Neuronal stem cell (in vitro differentiated cells): ENCODE measurements at regions not wholly inside any gene's neighbourhood (a gene's known extent, or its start where the extent isn't known, plus 50 kb on each side); places are given as distances from the start of the nearest gene placed in this dataset.

ENCODE experiments used
- DNase-seq: peaks from one replicate; pipeline ENCODE4 v3.0.0-alpha.2; 2013; ENCODE audit warnings: low spot score
- H2AFZ ChIP-seq: one replicate; pipeline ENCODE4 v1.6.1; 2013; ENCODE audit warnings: mild to moderate bottlenecking, low read length, inconsistent platforms
- H2AK5ac ChIP-seq: 2 replicates; pipeline ENCODE4 v1.6.1; 2013; ENCODE audit warnings: low read depth, mild to moderate bottlenecking, inconsistent platforms, low read length, moderate library complexity, mixed read lengths
- H2BK120ac ChIP-seq: 2 replicates; pipeline ENCODE4 v1.6.1; 2013; ENCODE audit warnings: low read depth, mild to moderate bottlenecking, inconsistent platforms, low read length, moderate library complexity, mixed read lengths
- H2BK12ac ChIP-seq: one replicate; pipeline ENCODE4 v1.6.1; 2013; ENCODE audit warnings: low read length, inconsistent platforms
- H2BK15ac ChIP-seq: 2 replicates; pipeline ENCODE4 v1.6.1; 2013; ENCODE audit warnings: mild to moderate bottlenecking, low read length, inconsistent platforms, mixed read lengths
- H2BK5ac ChIP-seq: one replicate; pipeline ENCODE4 v1.6.1; 2013; ENCODE audit warnings: inconsistent platforms, mild to moderate bottlenecking, low read length, moderate library complexity
- H3K14ac ChIP-seq: one replicate; pipeline ENCODE4 v1.6.1; 2013; ENCODE audit warnings: low read length, inconsistent platforms
- H3K18ac ChIP-seq: 2 replicates; pipeline ENCODE4 v1.6.1; 2013; ENCODE audit warnings: low read length, inconsistent platforms
- H3K23ac ChIP-seq: 2 replicates; pipeline ENCODE4 v1.6.1; 2013; ENCODE audit warnings: low read depth, mild to moderate bottlenecking, mixed read lengths, low read length, inconsistent platforms; ENCODE audit not compliant: poor library complexity
- H3K27ac ChIP-seq: replicated peaks from 3 replicates; pipeline ENCODE4 v1.5.1; 2013; ENCODE audit warnings: low read length, inconsistent platforms
- H3K27me3 ChIP-seq, 3 experiments: 2 replicates each; pipeline ENCODE4 v1.6.1; 2013; ENCODE audit warnings: low read length in 3 of 3, mild to moderate bottlenecking in 2 of 3, inconsistent platforms in 1 of 3, low read depth in 1 of 3, mixed read lengths in 1 of 3, moderate library complexity in 1 of 3; ENCODE audit not compliant: control insufficient read depth in 3 of 3, insufficient read depth in 3 of 3
- H3K36me3 ChIP-seq, 2 donors: replicated peaks in 1 of 2; 2 replicates each; pipeline ENCODE4 v1.6.1; 2013; ENCODE audit warnings: low read length in 2 of 2; ENCODE audit not compliant: control insufficient read depth in 2 of 2, insufficient read depth in 2 of 2
- H3K4ac ChIP-seq: 2 replicates; pipeline ENCODE4 v1.6.1; 2013; ENCODE audit warnings: inconsistent platforms, mild to moderate bottlenecking, low read length, moderate library complexity
- H3K4me1 ChIP-seq, 2 donors: 1 replicate in 1 of 2; 2 replicates in 1 of 2; pipeline ENCODE4 v1.6.1; 2013; ENCODE audit warnings: low read length in 2 of 2, low read depth in 1 of 2; ENCODE audit not compliant: control insufficient read depth in 2 of 2, insufficient read depth in 1 of 2
- H3K4me2 ChIP-seq: one replicate; pipeline ENCODE4 v1.6.1; 2013; ENCODE audit warnings: mild to moderate bottlenecking, low read length, inconsistent platforms; ENCODE audit not compliant: insufficient read depth, poor library complexity, severe bottlenecking
- H3K4me3 ChIP-seq, 2 donors: 2 replicates each; pipeline ENCODE4 v1.5.1; 2013; ENCODE audit warnings: low read length in 2 of 2, mild to moderate bottlenecking in 2 of 2, inconsistent platforms in 1 of 2, moderate library complexity in 1 of 2
- H3K79me1 ChIP-seq: one replicate; pipeline ENCODE4 v1.6.1; 2013; ENCODE audit warnings: low read depth, mild to moderate bottlenecking, inconsistent platforms, low read length, moderate library complexity
- H3K9ac ChIP-seq: one replicate; pipeline ENCODE4 v1.6.1; 2013; ENCODE audit warnings: mild to moderate bottlenecking, low read depth, low read length, inconsistent platforms; ENCODE audit not compliant: poor library complexity
- H3K9me3 ChIP-seq, 2 donors: replicated peaks in 1 of 2; 2 replicates each; pipeline versions ENCODE3 to v1.6.1; 2013; ENCODE audit warnings: low read length in 2 of 2, mild to moderate bottlenecking in 2 of 2, inconsistent platforms in 1 of 2, low read depth in 1 of 2, mixed read lengths in 1 of 2, moderate library complexity in 1 of 2; ENCODE audit not compliant: control insufficient read depth in 2 of 2, insufficient read depth in 1 of 2
- H4K8ac ChIP-seq: one replicate; pipeline ENCODE4 v1.6.1; 2013; ENCODE audit warnings: low read depth, mild to moderate bottlenecking, inconsistent platforms, low read length, moderate library complexity
- H4K91ac ChIP-seq: one replicate; pipeline ENCODE4 v1.6.1; 2013; ENCODE audit warnings: low read length, low read depth, mild to moderate bottlenecking, inconsistent platforms; ENCODE audit not compliant: poor library complexity
- WGBS, 2 donors: extraction: QIAGEN DNeasy Blood & Tissue Kit; methylation state at CpG; one replicate each; pipeline ENCODE4 v1.1.7; 2013; ENCODE audit warnings: missing lambda C conversion rate in 2 of 2, mixed read lengths in 1 of 2; ENCODE audit not compliant: insufficient read length in 2 of 2, insufficient replicate concordance in 1 of 2; ENCODE audit errors: extremely low coverage in 2 of 2; 5-methylcytosine and 5-hydroxymethylcytosine counted together

GRCh38 chr10:47144525-47144924 lies 155.5 kb upstream of the GDF10 start:
- no peak overlapping the region for H2BK12ac ChIP-seq
- no peak for DNase-seq
- H3K27me3 ChIP-seq = no peaks in the 10 kb centered on the region
- H2AK5ac ChIP-seq = peak overlapping the region; percentile 25
- H2BK15ac ChIP-seq = no peak overlapping the region
- no peak overlapping the region for H2BK120ac ChIP-seq
- no CpG with 5 or more reads among the region's 3 CpGs for WGBS, 2 donors
- no peak overlapping the region for H3K9ac ChIP-seq
- no peak overlapping the region for H4K91ac ChIP-seq
- H3K27ac ChIP-seq = no peak overlapping the region
- no peak overlapping the region for H4K8ac ChIP-seq
- H3K23ac ChIP-seq = peak overlapping the region; percentile 13
- no peak overlapping the region for H3K4me3 ChIP-seq
- H3K36me3 ChIP-seq = no peaks in the 10 kb centered on the region
- no peak overlapping the region for H3K18ac ChIP-seq
- no peaks in the 10 kb centered on the region for H3K4me1 ChIP-seq
- no peak overlapping the region for H3K14ac ChIP-seq
- no peak overlapping the region for H2BK5ac ChIP-seq
- no peak overlapping the region for H3K4me2 ChIP-seq
- H3K4ac ChIP-seq = no peak overlapping the region
- no peaks in the 10 kb centered on the region for H3K79me1 ChIP-seq
- no peaks in the 10 kb centered on the region for H3K9me3 ChIP-seq
- no peak overlapping the region for H2AFZ ChIP-seq

- no CpG with 5 or more reads among the region's 5 CpGs for WGBS, 2 donors
- Histone ChIP-seq H3K14ac (no peak overlapping the region), H2BK120ac (no peak overlapping the region), H2BK5ac (no peak overlapping the region), H4K8ac (no peak overlapping the region), H3K4me1 (no peaks in the 10 kb centered on the region), H3K27ac (no peak overlapping the region), H3K4me3 (no peak overlapping the region), H2AFZ (no peak overlapping the region), H3K18ac (no peak overlapping the region), H3K79me1 (no peaks in the 10 kb centered on the region), H4K91ac (no peak overlapping the region), H3K27me3 (no peaks in the 10 kb centered on the region), H2AK5ac (no peak overlapping the region), H3K9ac (no peak overlapping the region), H3K9me3 (no peaks in the 10 kb centered on the region), H2BK15ac (no peak overlapping the region), H3K4ac (no peak overlapping the region), H3K36me3 (no peaks in the 10 kb centered on the region), H3K4me2 (no peak overlapping the region), H2BK12ac (no peak overlapping the region), H3K23ac (no peak overlapping the region)
- DNase-seq = no peak
Observed at GRCh38 chr10:47145290-47145934, 154.6 kb upstream of the GDF10 start.

DNA sequence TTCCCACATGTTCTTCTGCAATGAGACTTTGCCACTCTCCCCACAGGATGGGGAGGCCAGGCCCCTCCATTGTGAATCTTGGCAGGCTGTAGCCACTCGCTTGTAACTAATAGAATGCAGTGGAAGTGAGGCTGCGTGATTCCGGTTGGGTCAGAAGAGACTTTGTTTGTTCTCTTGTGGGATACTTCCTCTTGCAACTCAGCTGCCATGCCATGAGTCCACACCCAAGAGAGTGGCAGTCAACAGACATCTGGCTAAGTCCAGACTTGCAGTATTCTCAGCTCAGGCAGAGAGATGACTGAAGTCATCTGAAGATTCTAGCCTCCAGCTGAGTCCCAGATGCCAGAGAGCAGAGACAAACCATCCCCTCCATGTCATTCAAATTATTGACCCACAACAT lies 153.4 kb upstream of the GDF10 start:
- Histone ChIP-seq H2BK120ac (no peak overlapping the region), H3K4me1 (peaks cover 0 to under 1% of the 10 kb centered on the region in 2 donors), H2AFZ (peak overlapping the region; percentile 47), H3K27ac (no peak overlapping the region), H3K4me3 (no peak overlapping the region), H3K36me3 (no peaks in the 10 kb centered on the region), H2AK5ac (no peak overlapping the region), H3K14ac (no peak overlapping the region), H3K9me3 (peaks cover 0 to 6% of the 10 kb centered on the region in 2 donors), H2BK12ac (no peak overlapping the region), H3K9ac (no peak overlapping the region), H4K8ac (no peak overlapping the region), H3K23ac (no peak overlapping the region), H2BK5ac (no peak overlapping the region), H3K4ac (no peak overlapping the region), H3K79me1 (no peaks in the 10 kb centered on the region), H4K91ac (no peak overlapping the region), H3K4me2 (no peak overlapping the region), H3K18ac (no peak overlapping the region), H2BK15ac (no peak overlapping the region), H3K27me3 (no peaks in the 10 kb centered on the region)
- no CpG with 5 or more reads among the region's 3 CpGs for WGBS, 2 donors
- DNase-seq = no peak

GRCh38 chr10:47147186-47147585 lies 152.8 kb upstream of the GDF10 start:
- no peak overlapping the region for H3K4me3 ChIP-seq
- no peak overlapping the region for H2BK5ac ChIP-seq
- no peak overlapping the region for H3K23ac ChIP-seq
- no peak overlapping the region for H2BK120ac ChIP-seq
- no peak overlapping the region for H3K27ac ChIP-seq
- no peak overlapping the region for H3K4me2 ChIP-seq
- peaks cover 0 to 5% of the 10 kb centered on the region in 2 donors for H3K4me1 ChIP-seq
- H2BK12ac ChIP-seq = no peak overlapping the region
- no peak overlapping the region for H4K8ac ChIP-seq
- H3K36me3 ChIP-seq = no peaks in the 10 kb centered on the region
- DNase-seq = no peak
- no peak overlapping the region for H3K14ac ChIP-seq
- no peak overlapping the region for H2AFZ ChIP-seq
- H3K18ac ChIP-seq = no peak overlapping the region
- no peaks in the 10 kb centered on the region for H3K27me3 ChIP-seq
- H4K91ac ChIP-seq = no peak overlapping the region
- H3K79me1 ChIP-seq = no peaks in the 10 kb centered on the region
- H3K9me3 ChIP-seq = peaks cover 0 to 6% of the 10 kb centered on the region in 2 donors
- no peak overlapping the region for H3K4ac ChIP-seq
- no peak overlapping the region for H2BK15ac ChIP-seq
- H3K9ac ChIP-seq = no peak overlapping the region
- H2AK5ac ChIP-seq = no peak overlapping the region
